ENCODE measurements at regions not wholly inside any gene's neighbourhood (a gene's known extent, or its start where the extent isn't known, plus 50 kb on each side); places are given as distances from the start of the nearest gene placed in this dataset.

DNA sequence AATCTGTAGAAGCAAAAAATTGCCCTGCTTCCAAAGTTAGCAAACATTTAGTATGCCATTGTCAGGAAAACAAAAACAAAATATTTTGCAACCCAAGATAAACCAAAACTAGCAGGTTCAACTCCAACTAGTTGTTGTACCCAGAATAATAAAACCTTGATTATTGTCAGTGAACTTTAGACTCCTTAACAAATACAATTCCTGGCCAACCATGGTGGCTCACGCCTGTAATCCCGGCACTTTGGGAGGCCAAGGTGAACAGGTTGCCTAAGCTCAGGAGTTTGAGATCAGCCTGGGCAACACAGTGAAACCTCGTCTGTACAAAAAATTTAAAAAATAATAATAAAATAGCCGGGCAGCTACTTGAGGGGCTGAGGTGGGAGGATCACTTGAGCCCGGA, 53.6 kb upstream of the EPCAM start:
- DNase-seq = no peak

DNA sequence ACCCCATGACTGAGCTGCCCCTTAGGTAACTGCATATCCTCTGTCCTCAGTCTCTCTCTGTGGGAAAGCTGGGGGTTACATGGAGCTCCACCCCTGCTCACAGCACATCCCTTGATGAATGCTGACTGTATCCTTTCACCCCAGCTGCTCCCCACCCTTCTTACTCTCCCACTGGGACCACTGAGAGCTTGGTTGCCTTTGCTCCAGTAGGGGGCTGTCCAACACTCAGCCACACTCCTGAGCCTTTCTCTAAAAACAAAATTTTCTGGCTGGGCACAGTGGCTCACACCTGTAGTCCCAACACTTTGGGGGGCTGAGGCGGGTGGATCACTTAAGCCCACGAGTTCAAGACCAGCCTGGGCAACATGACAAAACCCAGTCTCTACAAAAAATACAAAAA, 55.4 kb upstream of the EPCAM start:
- no peak for DNase-seq

DNA sequence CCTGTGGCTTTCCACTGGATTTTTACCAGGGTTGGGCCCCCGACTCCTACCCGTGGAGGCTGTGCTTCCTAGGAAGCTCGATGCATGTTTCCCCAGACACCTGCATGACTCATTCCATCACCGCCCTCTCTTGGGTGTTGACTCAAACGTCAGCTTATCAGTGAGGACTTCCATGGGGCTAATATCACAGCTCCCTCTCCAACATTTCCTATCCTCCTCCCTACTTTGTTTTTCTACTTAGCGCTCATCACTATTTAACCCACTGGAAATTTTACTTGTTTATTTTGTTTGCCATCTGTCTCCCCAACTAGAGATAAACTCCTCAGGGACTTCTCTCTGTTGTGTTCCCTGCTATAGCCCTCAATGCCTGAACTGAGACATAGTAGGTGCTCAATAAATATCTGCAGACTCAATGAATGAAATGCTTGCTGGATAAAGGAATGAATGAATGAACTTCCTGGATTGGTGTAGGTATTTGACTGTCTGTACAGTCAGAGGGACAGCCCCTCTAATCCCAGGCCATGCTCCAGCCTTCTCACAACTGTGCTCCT, 55.9 kb upstream of the EPCAM start:
- peak in 1 of 58 donors; percentile 36 for DNase-seq

DNA sequence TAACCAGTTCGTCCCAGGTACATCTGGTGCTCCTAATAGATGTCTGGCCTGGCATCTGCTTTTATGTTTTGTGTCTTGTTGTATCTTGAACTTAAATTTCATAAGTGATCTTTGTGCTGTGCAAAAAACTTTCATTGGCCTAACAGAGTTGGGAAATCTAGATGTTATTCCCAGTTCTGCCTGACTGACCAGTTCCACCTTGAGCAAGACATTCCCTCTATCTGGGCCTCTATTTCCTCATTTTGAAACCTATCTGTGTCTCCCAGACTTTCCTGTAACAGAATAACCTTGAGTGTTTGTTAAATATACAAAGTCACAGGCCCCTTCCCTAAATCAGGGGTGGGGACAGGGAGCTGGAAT, 56.6 kb upstream of the EPCAM start:
- no peak for DNase-seq

DNA sequence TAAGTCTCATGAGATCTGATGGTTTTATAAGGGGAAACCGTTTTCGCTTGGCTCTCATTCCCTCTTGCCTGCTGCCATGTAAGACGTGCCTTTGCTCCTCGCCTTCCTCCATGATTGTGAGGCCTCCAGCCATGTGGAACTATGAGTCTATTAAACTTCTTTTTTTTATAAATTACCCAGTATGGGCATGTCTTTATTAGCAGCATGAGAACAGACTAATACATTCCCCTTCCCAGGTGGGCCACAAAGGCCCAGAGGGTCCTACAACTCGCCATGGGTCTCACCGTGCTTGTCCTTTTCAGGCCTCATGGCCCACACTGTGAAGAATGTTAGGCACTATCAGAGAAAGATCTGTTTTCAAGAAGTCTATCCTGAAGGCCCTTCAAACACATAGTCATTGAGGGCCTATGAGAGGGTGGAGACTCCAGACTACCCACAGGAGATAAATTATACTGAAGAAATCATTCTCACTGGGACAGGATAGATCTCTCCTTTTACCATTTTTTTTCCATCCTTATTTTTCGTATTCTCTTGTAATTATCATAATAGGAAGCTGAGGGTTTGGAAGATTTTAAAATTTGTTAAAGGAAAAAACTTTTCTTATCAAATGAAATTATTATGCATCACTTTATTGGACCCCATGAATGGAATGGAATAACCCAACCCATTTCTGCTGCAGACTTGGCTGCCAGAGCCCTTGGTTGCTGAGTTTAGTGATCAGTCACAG, 57.2 kb upstream of the EPCAM start:
- no peak for DNase-seq

DNA sequence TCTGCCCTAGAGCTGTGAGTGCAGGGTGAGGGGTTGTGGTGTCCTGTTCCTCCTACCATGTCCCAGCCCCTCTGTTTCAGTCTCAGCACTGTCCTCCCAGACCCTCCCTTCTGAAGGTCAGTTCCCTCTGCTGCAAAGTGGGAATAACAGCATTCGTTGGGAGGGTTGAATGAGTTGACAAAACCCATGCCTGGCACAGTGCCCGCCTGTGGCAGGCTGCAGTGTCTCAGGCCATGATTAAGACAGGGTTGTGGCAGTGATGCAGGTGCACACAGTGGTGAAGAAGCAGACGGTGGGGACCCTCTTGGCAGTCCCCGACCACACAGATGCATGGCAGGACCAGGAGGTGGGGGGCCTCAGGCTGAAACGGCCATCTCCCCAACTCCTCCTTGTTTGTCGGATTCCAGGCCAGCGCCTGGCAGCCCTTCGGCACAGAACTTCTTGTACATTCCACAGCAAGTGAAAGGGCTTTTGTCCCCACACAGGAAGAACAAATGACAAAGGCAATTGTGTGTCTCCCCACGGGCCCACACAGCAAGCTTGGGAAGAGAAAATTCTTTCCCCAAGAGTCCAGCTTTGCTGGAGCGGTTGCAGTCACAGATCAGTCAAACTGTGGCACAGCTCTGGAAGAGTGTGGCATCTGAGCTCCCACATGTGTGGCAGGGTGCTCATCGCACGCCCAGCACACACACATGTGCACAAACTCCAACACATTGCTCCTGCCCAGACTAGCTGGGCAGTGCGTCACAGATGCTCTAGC, 58.1 kb upstream of the EPCAM start:
- DNase-seq = peak in 56 of 58 donors; percentile 41 to 96 (median 82)

DNA sequence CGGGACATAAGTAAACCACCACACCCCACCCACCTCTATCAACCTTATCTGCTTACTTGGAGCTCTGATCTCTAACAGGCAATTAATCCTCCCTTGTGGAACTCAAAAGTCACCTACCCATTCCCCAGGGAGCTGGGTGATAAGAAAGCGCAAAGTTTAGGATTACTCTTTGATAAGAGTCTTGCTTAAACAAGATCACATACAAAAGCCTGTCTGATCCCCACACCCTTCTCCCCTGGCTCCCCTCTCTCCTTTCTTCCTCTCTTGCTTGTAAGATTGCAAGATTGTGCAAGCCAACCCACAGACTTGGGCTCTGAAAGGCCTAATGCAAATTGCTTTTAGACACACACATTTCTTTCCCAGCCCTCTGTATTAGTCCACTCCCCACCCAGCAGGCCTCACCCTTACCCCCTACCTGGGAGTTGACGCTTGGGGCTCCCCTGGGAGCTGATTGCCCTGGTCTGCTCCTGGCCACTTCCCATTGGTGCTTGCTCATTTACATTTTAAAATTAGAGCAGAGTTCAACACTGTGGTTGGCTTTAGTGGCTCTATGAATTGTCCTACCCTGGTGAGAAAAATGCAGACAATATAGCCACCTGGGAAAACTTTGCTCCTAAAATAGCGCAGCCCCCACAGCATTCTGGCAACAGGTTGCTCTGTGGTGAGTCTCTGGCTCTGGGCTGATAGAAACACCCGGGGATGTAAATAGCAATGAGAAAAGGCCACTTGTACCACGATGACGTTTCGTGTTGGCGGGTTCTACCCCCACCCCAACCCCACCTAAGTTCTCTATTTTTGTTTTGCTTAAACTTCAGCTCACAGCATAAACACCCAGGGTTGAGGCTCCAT, 58.9 kb upstream of the EPCAM start:
- peak in 28 of 58 donors; percentile 26 to 91 (median 60) for DNase-seq

DNA sequence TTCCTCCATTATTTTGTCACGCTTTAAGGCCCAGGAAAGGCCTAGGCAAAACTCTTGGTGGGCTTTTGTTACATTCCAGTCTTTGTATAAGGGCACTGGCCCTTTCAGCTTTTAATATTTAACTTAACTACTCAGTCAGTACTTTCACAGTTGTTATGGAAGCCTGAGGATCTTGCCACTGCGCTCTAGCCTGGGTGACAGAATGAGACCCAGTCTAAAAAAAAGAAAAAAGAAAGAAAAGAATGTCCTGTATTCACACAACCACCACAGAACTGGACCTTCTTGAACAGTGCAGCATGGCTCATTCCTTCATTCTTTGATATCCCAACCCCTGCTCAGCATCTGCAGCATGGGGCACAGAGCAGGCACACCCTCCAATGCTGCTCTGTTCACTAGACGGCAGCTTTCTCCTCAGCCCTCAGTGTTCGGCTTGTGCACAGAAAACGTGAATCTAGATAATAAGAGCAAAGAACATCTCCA, 59.6 kb upstream of the EPCAM start:
- DNase-seq = peak in 6 of 58 donors; percentile 18 to 50 (median 34)

DNA sequence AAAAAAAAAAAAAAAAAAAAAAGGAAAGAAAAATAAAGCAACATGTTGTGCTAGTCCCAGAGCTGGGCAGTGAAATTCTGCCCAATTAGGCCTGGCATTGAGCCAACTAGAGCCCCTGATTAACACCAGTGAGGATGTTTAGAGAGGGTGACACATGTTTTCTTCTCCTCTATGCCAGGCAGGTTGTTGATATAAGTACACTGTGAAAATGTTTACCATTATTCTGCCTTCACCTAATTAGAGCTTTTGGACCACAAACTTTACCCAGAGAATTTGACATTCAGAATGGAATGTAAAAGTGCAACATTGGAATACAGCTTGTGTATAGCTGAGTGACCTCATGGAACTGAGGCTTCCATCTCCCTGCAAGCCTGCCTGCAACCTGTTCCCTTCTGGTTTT, 62.0 kb upstream of the EPCAM start:
- DNase-seq = peak in 9 of 58 donors; percentile 6 to 57 (median 20)

DNA sequence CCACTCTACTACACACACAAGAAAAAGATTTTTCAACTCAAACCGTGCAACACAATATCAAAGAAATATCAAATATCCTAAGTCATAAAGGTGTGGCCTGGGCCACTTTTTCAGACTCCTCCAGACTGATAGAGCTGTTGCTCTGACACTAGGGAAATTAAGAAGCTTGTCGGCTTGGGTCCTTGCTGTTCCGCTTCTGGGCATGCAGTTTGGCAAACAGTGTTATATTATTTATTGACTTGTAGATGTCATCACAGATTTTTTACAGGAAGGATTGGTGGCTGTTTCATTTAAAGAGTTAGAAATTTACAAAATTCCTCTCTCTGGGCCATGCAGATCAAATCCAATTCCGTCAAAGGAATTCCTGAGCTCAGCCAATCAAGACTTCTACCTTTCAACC, 64.5 kb upstream of the EPCAM start:
- no peak for DNase-seq

DNA sequence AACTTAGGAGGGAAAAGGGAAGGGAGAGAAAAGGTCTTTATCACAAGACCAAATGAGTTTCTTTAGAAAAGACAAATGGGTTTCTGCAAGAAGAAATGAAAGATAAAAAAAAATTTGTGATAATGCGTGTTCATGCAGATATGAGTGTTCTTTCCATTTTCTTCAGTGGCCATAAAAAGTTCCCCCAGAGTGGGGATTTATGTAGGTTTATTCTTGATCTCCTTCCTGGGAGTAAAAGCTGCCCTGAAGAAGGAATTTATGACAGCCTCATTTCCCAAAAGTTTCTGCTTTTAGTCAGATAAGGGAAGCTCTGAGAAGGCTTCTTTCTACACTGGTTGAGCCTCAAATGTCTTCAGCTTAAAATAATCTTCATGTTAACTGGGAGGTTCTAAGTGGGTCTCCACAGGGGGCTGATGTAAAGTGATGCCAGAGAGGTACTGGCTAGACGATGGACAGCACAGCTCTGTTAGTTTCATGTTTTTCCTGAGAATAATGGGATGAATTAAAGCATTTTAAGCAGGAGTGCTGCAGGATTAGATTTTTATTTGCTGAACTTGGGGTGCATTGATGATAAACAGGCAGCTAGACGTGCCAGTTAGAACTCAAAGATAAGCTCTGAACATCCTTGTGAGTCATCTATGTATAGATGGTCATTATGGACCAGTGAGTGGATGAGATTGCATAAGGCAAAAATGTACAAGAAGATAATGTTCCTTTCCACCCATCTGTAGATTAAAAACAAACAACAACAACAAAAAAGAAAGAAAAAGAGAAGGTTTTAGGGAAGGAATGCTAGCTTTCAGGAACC, 65.6 kb upstream of the EPCAM start:
- no peak for DNase-seq

DNA sequence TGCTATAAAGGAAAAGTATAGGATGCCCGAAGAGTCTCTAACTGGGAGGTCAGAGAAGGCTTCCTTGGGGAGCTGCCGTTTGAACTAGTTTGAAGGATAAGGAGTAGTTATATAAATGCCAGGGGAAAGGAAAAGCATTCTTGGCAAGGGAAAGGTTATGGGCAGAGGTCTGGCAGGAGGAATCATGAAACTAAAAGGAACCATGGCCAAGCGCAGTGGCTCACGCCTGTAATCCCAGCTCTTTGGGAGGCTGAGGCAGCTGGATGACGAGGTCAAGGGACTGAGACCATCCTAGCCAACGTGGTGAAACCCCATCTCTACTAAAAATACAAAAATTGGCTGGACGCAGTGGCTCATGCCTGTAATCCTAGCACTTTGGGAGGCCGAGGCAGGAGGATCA, 66.8 kb upstream of the EPCAM start:
- DNase-seq = no peak

DNA sequence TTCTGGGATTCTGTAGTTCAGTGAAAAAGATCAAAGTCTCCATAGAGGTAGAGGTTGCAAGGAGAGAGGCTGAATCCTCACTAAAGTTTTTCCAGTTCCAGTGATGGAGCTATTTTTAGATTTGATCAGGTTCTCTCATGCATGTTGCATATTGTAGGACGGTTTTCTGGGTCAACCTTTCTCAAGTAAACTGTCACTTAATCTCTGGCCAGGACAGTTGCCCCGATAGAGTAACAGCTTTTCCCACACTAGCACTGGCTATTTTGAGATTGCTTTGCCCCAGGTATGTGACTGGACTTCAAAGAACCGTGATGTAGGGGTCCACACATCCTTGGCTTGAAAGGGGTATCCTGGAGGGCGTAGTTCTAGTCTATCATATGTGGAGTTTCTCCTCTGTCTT, 67.4 kb upstream of the EPCAM start:
- no peak for DNase-seq

DNA sequence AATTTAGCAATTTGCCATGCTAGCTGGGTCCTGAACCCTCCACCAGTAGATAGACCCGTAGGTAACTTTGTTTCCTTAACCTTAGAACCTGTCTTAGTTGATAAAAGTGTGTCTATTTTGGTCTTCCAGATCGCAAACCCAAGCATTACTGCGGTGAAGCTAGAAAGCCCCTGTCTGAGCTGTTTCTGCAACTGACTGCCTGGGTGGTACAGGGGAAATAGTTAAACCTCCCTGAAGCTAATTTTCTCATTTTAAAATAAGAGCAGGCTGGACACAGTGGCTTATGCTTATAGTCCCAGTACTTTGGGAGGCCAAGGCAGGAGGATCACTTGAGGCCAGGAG, 67.9 kb upstream of the EPCAM start:
- DNase-seq = no peak

DNA sequence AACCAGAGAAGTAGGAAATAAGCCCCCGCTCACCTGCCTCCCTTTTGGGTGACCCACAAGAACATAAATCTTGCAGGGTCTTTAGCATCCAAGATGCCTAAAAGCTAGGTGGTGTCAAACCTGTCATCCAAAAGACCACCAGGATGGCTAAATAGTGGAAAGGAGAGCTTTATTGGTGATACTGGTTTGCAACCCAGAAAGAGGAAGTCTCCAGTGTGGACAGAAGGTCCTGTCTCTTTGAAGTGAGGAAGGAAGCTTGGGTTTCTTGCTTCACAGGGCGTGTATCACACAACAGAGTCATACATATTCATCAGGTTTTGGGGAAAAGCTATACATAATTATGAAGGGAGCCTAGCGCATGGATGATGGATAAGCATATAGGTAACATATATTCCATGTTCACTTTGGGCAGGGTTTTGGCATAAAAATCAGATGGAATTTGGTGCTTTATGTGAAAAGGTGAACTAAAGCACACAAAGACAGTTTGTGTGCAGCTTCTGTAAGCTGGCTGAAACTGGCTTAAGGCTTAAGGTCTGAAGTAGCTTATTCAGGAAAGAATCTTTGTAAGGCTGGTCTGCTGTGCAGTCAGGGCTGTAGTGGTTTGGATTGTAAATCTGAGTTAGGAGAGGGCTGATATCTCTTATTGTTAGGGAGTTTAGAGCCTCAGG, 68.4 kb upstream of the EPCAM start:
- peak in 2 of 58 donors; percentile 19 to 30 for DNase-seq

DNA sequence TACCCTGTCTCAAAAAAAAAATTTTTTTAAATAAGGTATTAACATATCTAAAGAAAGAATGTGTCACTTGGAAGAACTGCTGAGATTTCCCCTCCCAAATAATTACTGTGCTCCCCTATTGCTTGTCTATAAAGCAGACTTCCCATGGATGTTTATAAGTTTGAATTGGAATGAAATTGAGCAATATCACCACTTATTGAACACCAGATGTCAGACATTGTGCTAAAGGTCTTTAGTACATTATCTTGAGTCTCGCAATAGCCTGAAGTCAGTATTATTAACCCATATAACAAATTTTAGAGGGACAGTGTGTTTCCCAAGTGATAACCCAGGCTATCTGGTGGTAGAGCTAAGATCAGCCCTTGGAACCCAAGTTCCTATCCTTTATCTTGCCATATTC, 69.0 kb upstream of the EPCAM start:
- DNase-seq = no peak

DNA sequence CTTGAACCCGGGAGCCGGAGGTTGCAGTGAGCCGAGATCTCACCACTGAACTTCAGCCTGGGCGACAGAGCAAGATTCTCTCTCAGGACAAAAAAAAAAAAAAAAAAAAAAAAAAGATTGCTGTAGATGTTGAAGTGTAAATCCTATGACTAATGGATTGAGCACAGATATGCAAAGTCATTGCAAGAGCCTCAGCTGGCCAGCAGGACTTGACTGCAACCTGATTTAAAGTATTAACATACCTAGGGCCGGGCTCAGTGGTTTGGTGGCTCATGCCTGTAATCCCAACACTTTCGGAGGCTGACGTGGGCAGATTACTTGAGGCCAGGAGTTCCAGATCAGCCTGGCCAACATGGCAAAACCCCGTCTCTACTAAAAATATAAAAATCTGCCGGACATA, 69.6 kb upstream of the EPCAM start:
- no peak for DNase-seq

DNA sequence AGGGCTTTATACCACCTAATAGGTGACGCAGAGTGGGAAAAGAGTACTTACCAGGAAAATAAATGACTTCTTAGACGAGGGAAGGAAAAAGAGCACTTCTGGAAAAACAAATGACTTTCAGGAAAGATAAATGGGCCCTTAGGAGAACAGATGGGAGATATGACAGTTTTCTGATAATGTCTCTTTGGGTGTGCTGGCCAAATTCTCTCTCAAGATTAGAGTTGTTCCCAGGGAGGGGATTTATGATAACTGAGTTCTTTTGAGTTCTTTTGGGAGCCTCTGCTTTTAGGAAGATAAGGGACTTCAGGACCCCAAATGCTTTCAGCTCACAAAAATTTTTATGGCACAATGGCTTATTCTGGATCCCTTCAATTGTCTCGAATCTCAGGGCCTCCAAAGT, 70.3 kb upstream of the EPCAM start:
- DNase-seq = no peak

DNA sequence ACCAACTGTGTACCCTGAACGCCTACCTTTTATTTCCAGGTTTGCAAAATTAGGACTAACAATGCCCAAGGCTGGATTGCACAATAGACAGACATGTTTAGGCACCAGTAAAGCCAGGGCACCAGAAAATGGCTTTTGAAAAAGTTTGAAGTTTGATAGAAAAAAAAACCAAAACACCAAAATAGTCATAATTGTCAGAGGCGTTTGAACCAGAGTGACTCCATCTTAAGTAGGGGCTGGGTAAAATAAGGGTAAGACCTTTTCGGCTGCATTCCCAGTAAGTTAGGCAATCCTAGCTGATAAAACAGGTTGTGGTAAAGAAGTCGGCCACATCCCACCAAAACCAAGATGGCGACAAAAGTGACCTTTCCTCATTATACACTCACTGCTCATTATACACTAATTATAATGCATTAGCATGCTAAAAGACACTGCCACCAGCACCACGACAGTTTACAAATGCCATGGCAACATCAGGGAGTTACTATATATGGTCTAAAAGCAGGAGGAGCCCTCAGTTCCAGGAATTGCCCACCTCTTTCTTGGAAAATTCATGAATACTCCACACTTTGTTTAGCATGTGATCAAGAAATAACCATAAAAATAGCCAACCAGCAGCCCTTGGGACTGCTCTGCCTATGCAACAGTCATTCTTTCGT, 71.2 kb upstream of the EPCAM start:
- DNase-seq = no peak

All from anterior cingulate cortex (tissue), 58 donors.